ENCODE measurements at regions not wholly inside any gene's neighbourhood (a gene's known extent, or its start where the extent isn't known, plus 50 kb on each side); places are given as distances from the start of the nearest gene placed in this dataset.

DNA sequence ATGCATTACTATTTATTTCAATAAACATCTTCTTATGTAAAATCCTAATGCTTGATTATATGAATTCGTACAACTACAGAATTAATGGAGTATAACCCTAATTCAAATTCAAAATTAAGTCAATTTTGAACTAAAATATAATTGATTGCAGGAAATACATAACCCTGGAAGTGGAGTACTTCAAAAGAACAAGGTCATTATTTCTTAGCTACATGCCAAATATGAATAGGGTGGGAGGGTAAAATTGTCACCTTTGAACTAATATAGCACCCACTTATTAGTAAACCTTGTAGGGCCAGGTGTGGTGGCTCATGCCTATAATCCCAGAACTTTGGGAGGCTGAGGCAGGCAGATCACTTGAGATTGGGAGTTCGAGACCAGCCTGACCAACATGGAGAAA, 895.4 kb upstream of the ACVR2A start:
- H3K4me3 Mint-ChIP-seq (ENCODE audit: low read depth) = no peak overlapping the region
- H3K27me3 Mint-ChIP-seq = no peaks in the 10 kb centered on the region
- TF ChIP-seq CTCF (IDR thresholded peaks at IDR 0.05; ENCODE audit: unreplicated experiment) = no peak
- H3K36me3 Mint-ChIP-seq (ENCODE audit: insufficient read depth) = no peaks in the 10 kb centered on the region
- H3K9me3 Mint-ChIP-seq (ENCODE audit: low read depth) = peaks cover 8% of the 10 kb centered on the region
- DNase-seq (ENCODE audit: low spot score, unreplicated experiment) = no peak
- no peak overlapping the region for H3K27ac Mint-ChIP-seq
- H3K4me1 Mint-ChIP-seq (ENCODE audit: low read depth) = peaks cover 8% of the 10 kb centered on the region

GRCh38 chr2:146944601-146945000, 900.2 kb upstream of the ACVR2A start:
- H3K4me3 Mint-ChIP-seq (ENCODE audit: low read depth) = no peak overlapping the region
- DNase-seq (ENCODE audit: low spot score, unreplicated experiment) = no peak
- peaks cover 8% of the 10 kb centered on the region for H3K9me3 Mint-ChIP-seq (ENCODE audit: low read depth)
- H3K4me1 Mint-ChIP-seq (ENCODE audit: low read depth) = peaks cover 10% of the 10 kb centered on the region
- no peak overlapping the region for H3K27ac Mint-ChIP-seq
- H3K36me3 Mint-ChIP-seq (ENCODE audit: insufficient read depth) = no peaks in the 10 kb centered on the region
- H3K27me3 Mint-ChIP-seq = no peaks in the 10 kb centered on the region
- TF ChIP-seq CTCF (IDR thresholded peaks at IDR 0.05; ENCODE audit: unreplicated experiment) = no peak

DNA sequence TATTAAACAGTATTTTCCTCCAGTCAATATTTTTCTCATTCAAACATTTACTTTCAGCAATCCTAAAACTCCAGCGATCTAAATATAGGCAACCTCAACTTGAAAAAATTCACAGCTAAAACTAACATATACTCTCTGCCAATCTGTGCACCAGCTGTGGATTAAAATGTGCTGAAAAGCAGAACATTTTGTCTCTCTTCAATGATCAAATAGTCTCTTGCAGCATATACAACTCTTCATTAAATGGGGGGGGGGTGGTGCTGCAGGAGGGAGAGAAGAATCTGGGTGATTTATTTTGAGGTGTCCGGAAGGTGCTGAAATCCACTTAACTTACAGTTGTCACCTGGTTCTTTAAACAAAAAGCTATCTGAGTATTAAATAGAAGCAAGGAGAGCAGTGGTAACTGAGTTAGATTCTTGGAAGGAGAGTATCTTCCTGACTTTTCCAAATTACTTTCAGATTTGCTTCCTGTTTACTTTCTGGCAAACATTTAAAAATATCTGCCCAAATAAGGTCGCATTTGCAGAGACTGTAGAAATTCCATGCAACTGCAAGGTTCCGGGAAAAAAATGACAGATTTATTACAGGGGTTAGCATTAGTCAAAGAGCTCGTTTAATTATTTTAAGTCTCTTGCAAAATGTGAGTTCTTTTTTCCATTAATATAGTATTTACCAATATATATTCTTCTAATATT, 904.7 kb upstream of the ACVR2A start:
- Mint-ChIP-seq H3K36me3 (ENCODE audit: insufficient read depth) (no peaks in the 10 kb centered on the region), H3K4me1 (ENCODE audit: low read depth) (peaks cover 10% of the 10 kb centered on the region), H3K27me3 (no peaks in the 10 kb centered on the region), H3K27ac (no peak overlapping the region), H3K4me3 (ENCODE audit: low read depth) (no peak overlapping the region), H3K9me3 (ENCODE audit: low read depth) (no peaks in the 10 kb centered on the region)
- no peak for TF ChIP-seq CTCF (IDR thresholded peaks at IDR 0.05; ENCODE audit: unreplicated experiment)
- no peak for DNase-seq (ENCODE audit: low spot score, unreplicated experiment)

DNA sequence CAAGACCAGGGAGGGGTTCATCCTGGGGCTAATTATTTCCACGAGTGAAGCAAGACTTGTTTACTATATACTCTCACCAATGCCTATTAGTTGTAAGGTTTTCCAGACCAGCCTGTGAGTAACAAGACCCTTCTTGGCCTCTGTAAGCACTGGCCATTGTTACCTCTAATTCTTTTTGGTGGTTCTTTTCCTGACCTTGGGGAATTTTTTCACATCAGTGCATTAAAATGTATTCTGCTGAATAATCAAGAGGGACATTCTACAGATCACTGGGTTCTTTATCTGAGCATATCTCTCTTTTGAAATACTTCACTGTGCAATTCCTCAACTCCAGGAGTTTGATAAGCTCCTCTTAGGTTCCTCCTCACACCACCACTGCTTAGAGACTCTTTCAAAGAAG, 909.9 kb upstream of the ACVR2A start:
- Mint-ChIP-seq H3K4me3 (ENCODE audit: low read depth) (no peak overlapping the region), H3K4me1 (ENCODE audit: low read depth) (peaks cover 2% of the 10 kb centered on the region), H3K9me3 (ENCODE audit: low read depth) (peaks cover 17% of the 10 kb centered on the region), H3K27me3 (no peaks in the 10 kb centered on the region), H3K36me3 (ENCODE audit: insufficient read depth) (peaks cover 2% of the 10 kb centered on the region), H3K27ac (no peak overlapping the region)
- DNase-seq (ENCODE audit: low spot score, unreplicated experiment) = no peak
- no peak for TF ChIP-seq CTCF (IDR thresholded peaks at IDR 0.05; ENCODE audit: unreplicated experiment)

- H3K9me3 Mint-ChIP-seq (ENCODE audit: low read depth) = peaks cover 17% of the 10 kb centered on the region
- no peak overlapping the region for H3K4me3 Mint-ChIP-seq (ENCODE audit: low read depth)
- no peak for TF ChIP-seq CTCF (IDR thresholded peaks at IDR 0.05; ENCODE audit: unreplicated experiment)
- DNase-seq (ENCODE audit: low spot score, unreplicated experiment) = no peak
- no peaks in the 10 kb centered on the region for H3K27me3 Mint-ChIP-seq
- H3K27ac Mint-ChIP-seq = no peak overlapping the region
- H3K36me3 Mint-ChIP-seq (ENCODE audit: insufficient read depth) = peaks cover 2% of the 10 kb centered on the region
- no peaks in the 10 kb centered on the region for H3K4me1 Mint-ChIP-seq (ENCODE audit: low read depth)
Measured at GRCh38 chr2:146931109-146931508, 913.7 kb upstream of the ACVR2A start.

All from progenitor cell of endocrine pancreas (in vitro differentiated cells).